ENCODE measurements at regions not wholly inside any gene's neighbourhood (a gene's known extent, or its start where the extent isn't known, plus 50 kb on each side); places are given as distances from the start of the nearest gene placed in this dataset.
"Not testable (repeated sequence)": the region's sequence is repeated elsewhere in the genome, so short reads cannot be mapped to it uniquely, and the experiment has no call there.

DNA sequence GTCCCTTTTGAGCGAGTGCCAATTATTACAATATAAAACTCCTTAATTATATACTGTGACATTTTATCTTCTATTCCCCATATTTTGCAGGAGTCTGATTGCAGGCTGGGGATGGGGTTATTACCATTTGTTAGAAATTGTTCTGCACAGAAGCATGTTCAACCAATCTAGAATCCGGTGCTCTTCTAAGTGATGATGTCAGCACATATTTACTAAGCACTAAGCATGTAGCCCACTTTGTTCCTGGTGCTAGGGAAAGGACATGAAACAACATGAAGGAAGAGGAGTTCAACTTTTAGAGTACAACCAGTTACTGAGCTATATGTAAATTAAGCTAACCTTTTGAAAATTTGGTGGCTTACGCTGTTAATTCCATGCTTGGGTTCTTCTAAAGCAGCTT lies 52.8 kb upstream of the IL1RAPL2 start:
- DNase-seq: no peak

GRCh38 chrX:104510801-104511200 lies 55.2 kb upstream of the IL1RAPL2 start:
- DNase-seq: no peak

- DNase-seq: no peak
Measured at GRCh38 chrX:104502460-104502859, 63.5 kb upstream of the IL1RAPL2 start.

- no peak for DNase-seq
Measured at GRCh38 chrX:104488811-104489210, 77.2 kb upstream of the IL1RAPL2 start.

DNA sequence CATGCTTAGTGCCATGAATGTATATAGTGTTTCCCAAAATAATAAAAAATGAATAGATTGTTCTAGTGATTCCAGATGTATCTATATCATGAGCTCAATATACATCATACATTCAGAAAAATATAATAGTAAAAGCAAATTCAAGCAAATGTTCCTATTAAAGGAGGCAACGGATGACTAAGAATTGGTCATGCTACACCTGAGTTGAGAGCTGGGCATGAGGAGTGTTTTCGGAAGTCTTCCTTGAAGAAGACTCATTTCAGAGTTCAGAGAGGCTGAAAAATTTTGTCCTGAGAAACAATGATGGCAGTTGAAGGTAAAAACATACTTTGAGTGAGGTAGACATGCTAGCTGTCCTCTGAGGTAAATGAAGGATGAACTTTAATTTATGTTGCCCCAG lies 79.3 kb upstream of the IL1RAPL2 start:
- DNase-seq: no peak

DNA sequence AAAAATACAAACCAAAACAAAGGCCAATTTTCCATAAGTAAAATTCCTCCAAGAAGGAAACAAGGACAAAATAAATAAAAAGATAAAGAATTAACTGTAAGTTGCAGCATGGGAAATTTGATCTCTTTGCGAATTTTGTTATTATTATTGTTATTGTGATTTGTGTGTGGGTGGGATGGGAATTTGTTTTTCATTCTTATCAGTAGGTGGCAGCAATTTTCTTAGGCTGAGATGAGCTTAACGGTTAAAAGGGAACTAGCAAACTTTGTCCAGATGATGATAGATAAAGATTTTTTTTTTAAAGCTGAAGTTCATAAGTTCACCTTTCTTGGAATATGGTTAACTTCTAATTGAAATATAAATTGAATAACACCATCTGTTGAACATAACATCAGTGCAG lies 83.2 kb upstream of the IL1RAPL2 start:
- no peak for DNase-seq

GRCh38 chrX:104469771-104470170 lies 96.2 kb upstream of the IL1RAPL2 start:
- no peak for DNase-seq

- no peak for DNase-seq
Measured at GRCh38 chrX:104459796-104460195, 106.2 kb upstream of the IL1RAPL2 start.

GRCh38 chrX:104457130-104457529 lies 108.9 kb upstream of the IL1RAPL2 start:
- not testable (repeated sequence) for DNase-seq

DNA sequence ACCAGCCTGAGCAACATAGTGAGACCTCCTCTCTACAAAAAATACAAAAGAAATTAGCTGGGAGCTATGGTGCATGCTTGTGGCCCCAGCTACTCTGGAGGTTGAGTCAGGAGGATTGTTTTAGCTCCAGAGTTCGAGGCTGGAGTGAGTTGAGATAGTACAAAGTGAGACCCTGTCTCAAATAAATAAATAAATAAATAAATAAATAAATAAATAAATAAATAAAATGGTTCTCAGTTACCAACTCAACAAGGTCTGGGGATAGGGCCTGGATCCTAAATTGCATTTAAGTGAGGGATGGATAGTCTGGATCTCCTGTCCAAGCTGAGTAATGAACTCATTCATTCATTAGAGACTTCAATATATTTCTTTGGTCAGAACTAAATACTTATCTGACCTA lies 115.7 kb upstream of the IL1RAPL2 start:
- no peak for DNase-seq

DNA sequence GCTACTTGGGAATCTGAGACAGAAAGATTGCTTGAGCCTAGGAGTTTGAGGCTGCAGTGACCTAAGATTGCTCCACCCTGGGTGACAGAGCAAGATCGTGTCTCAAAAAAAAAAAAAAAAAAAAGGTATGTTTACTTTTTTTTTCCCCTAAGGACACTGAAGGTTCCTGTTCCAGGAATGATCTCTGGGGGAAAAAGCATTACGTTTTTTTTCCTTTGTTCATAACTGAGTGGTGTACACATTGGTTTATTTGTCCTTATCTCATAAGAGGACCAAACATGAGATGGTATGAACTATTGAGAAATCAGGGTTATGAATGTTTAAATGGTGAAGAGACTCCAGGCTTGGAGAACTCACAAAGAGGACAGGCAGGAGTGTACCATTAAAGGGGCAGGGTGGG lies 120.4 kb upstream of the IL1RAPL2 start:
- DNase-seq: no peak

DNA sequence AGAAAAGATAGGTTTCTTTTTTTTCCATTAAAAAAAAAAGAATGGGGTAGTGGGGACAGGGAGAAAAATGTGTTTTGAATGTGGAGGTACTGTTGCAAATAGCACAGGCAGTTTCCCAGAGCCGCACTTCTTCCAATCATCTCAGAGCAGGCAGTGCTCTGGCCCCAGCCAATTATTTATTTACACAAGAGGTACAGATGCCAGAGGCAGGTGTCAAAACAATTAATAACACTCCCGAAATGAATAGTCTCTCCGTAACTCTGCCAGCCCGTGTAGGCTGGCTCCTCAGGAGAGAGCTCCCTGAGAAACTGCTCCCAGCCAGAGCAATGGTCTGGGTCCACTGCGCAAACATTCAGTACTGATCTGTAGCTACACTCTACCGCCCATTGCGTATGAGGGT lies 130.8 kb upstream of the IL1RAPL2 start:
- peak; percentile 15 for DNase-seq

DNA sequence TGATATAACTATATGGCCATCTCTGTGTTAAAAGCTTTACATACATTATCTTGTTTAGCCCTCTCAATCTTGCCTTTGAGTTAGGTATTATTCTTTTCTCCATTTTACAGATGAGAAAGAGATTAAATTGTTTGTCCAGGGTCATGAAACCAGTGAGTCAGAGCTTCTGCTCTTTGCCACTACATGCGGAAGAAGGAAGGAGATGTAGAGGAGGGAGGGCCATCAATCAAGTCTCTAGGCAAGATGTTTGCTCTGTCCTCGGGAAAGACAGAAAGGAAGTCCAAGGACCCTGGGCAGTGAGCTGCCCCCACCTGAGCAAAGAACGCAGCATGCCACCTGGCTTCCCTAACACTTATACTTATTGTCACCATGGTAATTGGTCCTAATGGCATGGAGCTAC lies 133.7 kb upstream of the IL1RAPL2 start:
- DNase-seq: no peak

- no peak for DNase-seq
Measured at GRCh38 chrX:104430742-104431119, 135.3 kb upstream of the IL1RAPL2 start.

DNA sequence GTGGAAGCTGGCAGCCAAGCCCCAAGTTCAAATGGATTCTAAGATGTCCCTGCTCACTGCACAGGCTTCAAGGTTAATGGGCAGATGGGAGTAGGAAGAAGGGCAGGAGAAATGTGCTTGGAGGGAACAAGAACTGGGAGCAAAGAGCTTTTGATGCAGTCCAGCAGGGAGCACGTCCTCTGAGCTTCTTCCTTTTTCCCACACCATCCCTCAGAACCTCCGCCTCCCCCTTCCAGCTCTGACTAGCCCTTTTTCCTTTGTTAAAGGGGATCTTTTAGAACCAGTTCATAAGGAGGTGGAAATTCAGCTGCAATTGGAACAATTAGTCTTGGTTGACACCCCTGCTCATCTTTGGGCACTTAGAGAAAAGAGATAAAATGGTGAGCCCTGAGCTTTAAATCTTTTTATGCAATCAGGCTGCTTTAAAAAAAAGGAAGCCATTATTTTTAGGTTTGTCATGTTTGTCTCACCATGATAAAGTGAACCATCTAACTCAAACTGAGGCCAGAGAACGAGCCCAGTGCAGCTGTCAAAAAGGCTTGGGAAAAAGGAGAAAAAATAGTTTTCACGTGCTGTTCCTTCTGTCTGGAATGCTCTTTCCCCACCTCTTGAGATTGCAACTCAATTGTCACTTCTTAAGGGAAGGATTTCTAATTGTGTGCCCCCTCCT lies 135.8 kb upstream of the IL1RAPL2 start:
- DNase-seq: no peak

DNA sequence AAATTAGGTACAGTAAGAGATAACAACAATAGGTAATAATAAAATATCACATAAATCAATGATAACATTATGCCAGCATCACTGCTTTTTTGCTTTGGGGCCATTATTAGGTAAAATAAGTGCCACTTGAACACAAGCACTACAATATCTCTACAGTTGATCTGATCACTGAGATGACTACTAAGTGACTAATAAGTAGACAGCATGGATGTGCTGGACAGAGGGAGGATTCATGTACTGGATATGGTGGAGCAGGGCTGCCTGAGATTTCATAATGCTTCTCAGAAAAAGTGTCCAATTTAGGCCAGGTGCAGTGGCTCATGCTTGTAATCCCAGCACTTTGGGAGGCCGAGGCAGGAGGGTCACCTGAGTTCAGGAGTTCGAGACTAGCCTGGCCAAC lies 137.8 kb upstream of the IL1RAPL2 start:
- no peak for DNase-seq

- DNase-seq: no peak
Measured at GRCh38 chrX:104427693-104428092, 138.3 kb upstream of the IL1RAPL2 start.

DNA sequence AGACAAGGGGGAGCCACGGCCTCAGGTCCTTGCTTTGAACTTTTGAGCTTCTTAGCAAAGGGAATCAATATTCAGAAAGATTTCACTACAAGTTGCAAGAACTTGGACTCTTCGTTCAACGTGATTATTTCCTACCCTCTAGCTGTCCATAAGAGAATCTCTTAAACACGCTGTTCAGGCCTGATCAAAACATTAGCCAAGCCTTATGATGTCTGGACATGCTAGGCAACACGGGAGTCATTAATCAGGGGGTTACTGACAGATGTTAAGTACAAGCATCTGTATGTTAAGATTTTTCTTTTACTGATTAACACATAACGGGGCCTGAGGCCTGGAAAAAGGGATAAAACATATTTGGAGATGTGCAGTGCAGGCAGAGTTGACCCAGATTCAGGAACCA lies 138.9 kb upstream of the IL1RAPL2 start:
- DNase-seq: no peak

DNA sequence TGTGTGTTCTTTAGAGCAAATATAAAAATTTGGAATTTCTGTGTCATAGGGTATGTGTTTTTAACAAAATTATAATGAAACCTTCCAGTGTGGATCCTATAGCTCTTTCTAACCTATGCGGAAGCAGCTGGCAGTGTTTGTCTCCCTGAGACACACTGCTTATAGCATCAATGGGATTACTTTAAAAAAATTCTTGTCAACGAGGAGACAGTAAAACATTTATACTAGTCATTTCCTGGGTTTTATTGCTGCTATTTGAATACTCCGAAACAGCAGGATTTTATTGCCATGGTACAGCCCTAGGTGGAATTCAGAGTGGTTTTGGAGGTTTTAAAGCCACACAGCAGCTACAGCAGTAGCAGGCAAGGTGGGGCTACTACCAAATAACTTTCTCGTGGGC lies 145.1 kb upstream of the IL1RAPL2 start:
- no peak for DNase-seq

- no peak for DNase-seq
Measured at GRCh38 chrX:104419926-104420325, 146.1 kb upstream of the IL1RAPL2 start.

GRCh38 chrX:104419211-104419610 lies 146.8 kb upstream of the IL1RAPL2 start:
- no peak for DNase-seq

DNA sequence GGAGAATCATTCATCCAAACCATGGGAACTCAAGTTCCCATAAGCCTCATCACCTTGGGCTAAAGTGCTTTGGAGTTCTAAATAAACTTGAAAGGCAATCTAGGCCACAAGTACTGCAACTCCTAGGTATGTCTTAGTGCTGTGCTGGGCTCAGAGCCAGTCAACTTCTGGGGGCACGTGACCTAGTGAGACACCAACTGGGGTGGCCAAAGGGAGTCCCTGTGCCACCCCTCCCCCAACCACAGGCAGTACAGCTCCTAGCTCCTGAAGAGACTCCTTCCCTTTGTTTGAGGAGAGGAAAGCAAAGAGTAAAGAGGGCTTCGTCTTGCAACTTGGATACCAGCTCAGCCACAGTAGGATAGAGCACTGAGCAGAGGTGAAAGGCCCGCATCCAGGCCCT lies 154.2 kb upstream of the IL1RAPL2 start:
- DNase-seq: no peak

GRCh38 chrX:104400387-104400786 lies 145.7 kb upstream of the ESX1 start:
- DNase-seq: no peak

- DNase-seq: no peak
Measured at GRCh38 chrX:104392350-104392749, 137.6 kb upstream of the ESX1 start.

- DNase-seq: no peak
Measured at GRCh38 chrX:104391906-104392305, 137.2 kb upstream of the ESX1 start.

DNA sequence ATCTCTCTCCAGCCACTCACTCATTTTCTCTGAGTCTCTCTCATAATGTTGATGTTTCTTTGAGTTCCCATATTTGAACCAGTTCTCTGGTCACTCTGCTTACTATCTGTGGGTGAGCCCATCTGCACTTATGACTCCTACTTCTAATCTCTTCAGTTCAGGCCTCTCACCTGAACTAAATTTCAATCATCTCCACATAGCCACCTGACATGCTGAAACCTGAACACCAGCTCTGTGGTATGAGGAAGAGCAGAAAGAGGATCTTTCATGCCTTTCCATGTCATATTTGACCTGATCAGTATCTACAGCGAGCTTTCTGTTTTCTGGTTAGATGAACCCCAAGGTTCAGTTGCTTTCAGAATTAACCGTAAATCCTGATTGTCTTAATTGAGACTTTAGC lies 122.2 kb upstream of the ESX1 start:
- DNase-seq: no peak

Data from NCI-H510A treated with DMSO at 0.1 percent for 48 hours (cell line).